ENCODE measurements at regions not wholly inside any gene's neighbourhood (a gene's known extent, or its start where the extent isn't known, plus 50 kb on each side); places are given as distances from the start of the nearest gene placed in this dataset.

- dilution Hi-C loops (cut with HindIII; ENCODE audit: low sequenced_read_pairs, unreplicated experiment), result no loop called here
- no TSS peak for BruUV-seq (replicated peaks)
These were observed 614.7 kb downstream of the FAM181B start for GRCh38 chr11:82118946-82119345.

More at GRCh38 chr11:82118946-82119345, 614.7 kb downstream of the FAM181B start:
- no peak overlapping the region for H4K91ac ChIP-seq (ENCODE audit: insufficient read depth, low read depth, low read length)
- H4K20me1 ChIP-seq (ENCODE audit: insufficient read depth, low read length), result no peaks in the 10 kb centered on the region
- no peak overlapping the region for H3K18ac ChIP-seq (ENCODE audit: low read depth, low read length)
- H2BK20ac ChIP-seq (ENCODE audit: low read depth, low read length), result no peak overlapping the region
- DNase-seq (no peak), ATAC-seq (ENCODE audit: low read depth) (no peak)
- H3K27ac ChIP-seq (ENCODE audit: insufficient read depth, low read length), result no peak overlapping the region
- ChIA-PET CTCF (no interaction called here), POLR2A (ENCODE audit: unreplicated experiment) (no interaction called here)
- H3K14ac ChIP-seq (replicated peaks; ENCODE audit: low read depth, low read length), result no peak overlapping the region
- no peaks in the 10 kb centered on the region for H3K9me1 ChIP-seq (ENCODE audit: insufficient read depth, low read length)
- H3K56ac ChIP-seq (ENCODE audit: extremely low read depth, insufficient read depth, low read length), result no peak overlapping the region
- H3K23ac ChIP-seq (ENCODE audit: low read depth, low read length), result no peak overlapping the region
- no peak overlapping the region for H2AK5ac ChIP-seq (ENCODE audit: low read depth, low read length)
- H3K4me1 ChIP-seq (ENCODE audit: control insufficient read depth, insufficient read depth, low read length), result no peaks in the 10 kb centered on the region
- no peak overlapping the region for H3K9ac ChIP-seq (ENCODE audit: low read depth, low read length)
- no peak overlapping the region for H3K4me2 ChIP-seq (ENCODE audit: low read depth, low read length)
- TF ChIP-seq ELK1 (IDR thresholded peaks at IDR 0.05; ENCODE audit: borderline replicate concordance, low read depth, low read length) (no peak), BHLHE40 (IDR thresholded peaks at IDR 0.05; ENCODE audit: low read depth, low read length) (no peak), CTCF (conservative IDR thresholded peaks at IDR 0.05; ENCODE audit: low read depth, low read length) (no peak), USF2 (IDR thresholded peaks at IDR 0.05; ENCODE audit: low read depth, low read length) (no peak)
- in situ Hi-C loops (cut with MboI; ENCODE audit: low sequenced_read_pairs) (no loop called here), intact Hi-C loops (cut with micrococcal nuclease) (no loop called here)
- H2AFZ ChIP-seq (replicated peaks; ENCODE audit: low read length, poor library complexity), result no peak overlapping the region
- H4K8ac ChIP-seq (ENCODE audit: low read depth in 2 of 2, low read length in 2 of 2), result no peak overlapping the region
- H3K4me3 ChIP-seq (ENCODE audit: insufficient read depth, low read depth, low read length), result no peak overlapping the region
- no peak overlapping the region for H4K5ac ChIP-seq (ENCODE audit: low read depth, low read length)
- H2BK15ac ChIP-seq (ENCODE audit: low read depth, low read length), result no peak overlapping the region
- no CpG with 5 or more reads among the region's 5 CpGs for WGBS, 2 experiments (ENCODE audit: extremely low coverage in 2 of 2, insufficient read length in 1 of 2)
- no peak overlapping the region for H2AK9ac ChIP-seq (replicated peaks; ENCODE audit: low read depth, low read length, poor library complexity)
- peaks cover 2% of the 10 kb centered on the region; the same call in 1 of the 2 replicates for H3K9me3 ChIP-seq (ENCODE audit: control insufficient read depth, insufficient read depth, low read length)
- no peak overlapping the region for H3K4ac ChIP-seq (ENCODE audit: low read depth, low read length)
- no peaks in the 10 kb centered on the region for H3K36me3 ChIP-seq (ENCODE audit: control insufficient read depth, insufficient read depth, low read length)
- no peaks in the 10 kb centered on the region for H3K27me3 ChIP-seq (ENCODE audit: control insufficient read depth, insufficient read depth, low read length)
- no peaks in the 10 kb centered on the region for H3K79me1 ChIP-seq (ENCODE audit: low read depth in 1 of 2, low read length in 2 of 2)
- H2BK120ac ChIP-seq (ENCODE audit: low read depth, low read length), result no peak overlapping the region
- no peak overlapping the region for H2BK5ac ChIP-seq (ENCODE audit: low read depth, low read length, poor library complexity, severe bottlenecking)
